HG03280 (cell line): ENCODE measurements at regions not wholly inside any gene's neighbourhood (a gene's known extent, or its start where the extent isn't known, plus 50 kb on each side); places are given as distances from the start of the nearest gene placed in this dataset.
A peak's percentile ranks its signal among the peaks of the same experiment; 100 is the strongest.

Experiments used
- ATAC-seq: cut with Tn5 transposase; IDR thresholded peaks from one replicate; pipeline ENCODE4 v1.9.1; 2021; ENCODE audit warnings: mild to moderate bottlenecking, moderate library complexity; ENCODE audit not compliant: unreplicated experiment

DNA sequence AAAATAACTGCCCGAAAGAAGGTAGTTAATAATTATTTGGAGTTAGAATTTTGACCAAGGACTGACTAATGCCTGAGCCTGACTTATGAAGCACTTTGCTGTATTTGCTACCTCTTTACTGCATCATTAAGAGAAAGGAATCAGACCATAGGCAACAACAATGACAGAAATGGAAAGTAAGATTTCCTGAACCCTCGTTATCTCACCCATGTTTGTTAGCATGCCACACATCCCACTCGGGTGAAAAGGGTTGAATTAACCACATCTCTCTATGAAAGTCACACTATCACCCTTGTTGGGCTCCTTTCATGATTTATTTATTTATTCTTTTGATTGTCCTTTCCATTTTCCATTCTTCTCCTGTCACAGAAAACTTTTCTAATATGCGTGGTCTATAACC, 59.6 kb downstream of the OLIG3 start:
- ATAC-seq, result no peak

DNA sequence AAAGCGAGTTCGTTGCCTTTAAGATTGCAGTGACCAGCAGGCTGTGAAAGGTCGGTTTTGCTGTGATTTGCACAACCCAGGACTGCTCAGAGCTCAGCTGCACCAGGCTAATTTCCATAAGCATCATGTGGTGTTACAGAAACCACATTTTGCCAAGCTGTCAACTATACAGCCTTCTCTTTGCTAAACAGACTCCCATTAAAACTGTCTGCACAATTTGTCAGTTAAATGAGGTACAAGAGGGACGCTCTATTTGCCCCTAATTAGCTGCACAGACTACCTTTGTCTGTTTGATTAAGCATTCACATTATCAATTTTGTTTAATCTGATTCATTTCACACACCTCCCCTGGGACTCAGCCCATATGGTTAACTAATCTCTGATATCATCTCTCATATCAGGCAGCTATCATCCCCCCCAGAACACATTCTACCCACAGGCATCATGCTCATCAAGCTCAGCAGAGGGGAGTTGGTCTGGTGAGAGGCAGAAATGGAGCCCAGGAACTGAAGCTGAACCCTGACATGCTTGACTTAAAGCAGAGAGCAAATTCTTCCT, 62.1 kb downstream of the OLIG3 start:
- ATAC-seq, result no peak

DNA sequence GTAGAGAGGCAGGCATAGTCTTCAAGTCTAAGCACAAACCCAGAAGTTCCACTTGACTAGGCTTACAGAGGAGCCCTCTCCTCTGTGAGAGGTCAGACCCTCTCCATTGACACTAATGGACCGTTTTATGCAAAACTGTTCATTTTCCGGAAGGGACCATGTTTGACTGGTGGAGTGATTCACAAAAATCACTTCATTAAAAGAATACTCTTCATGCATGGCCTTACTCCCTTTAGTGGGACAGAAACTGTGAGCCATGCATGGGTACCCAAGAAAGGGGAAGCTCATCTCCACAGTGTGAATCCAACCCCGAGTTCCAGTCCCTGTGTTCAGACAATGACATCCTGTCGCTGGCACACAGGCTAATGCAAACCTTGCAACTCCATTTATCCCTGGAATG, 63.2 kb downstream of the OLIG3 start:
- no peak for ATAC-seq

DNA sequence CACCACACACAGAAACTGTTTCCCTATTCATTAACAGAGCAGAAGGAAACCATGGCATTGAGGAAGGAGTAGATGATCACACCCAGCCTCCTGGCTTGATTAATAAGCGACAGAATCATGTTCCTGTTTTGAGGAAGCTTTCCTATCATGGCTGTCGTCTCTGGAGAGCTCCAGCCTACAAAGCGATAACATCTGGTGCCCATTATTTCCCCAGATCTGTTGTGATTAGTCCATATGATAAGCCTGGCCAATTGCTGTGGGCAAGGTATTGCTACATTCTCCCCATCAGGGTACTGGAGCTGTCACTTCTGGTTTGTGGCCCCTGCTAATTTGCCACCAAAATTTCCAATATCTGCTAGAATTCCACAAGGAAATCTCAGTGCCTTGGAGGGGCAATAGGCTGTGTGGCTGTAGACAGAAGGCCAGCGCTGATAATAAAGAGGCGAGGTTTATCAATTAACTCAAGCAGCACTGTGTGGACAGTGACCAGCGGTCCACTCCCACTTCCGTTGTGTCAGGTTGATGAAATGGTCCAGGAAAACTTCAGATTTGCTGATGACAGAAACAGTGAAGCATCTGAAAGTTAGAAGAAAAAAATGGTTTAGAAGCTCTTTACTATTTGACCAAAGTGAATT, 66.4 kb downstream of the OLIG3 start:
- no peak for ATAC-seq

DNA sequence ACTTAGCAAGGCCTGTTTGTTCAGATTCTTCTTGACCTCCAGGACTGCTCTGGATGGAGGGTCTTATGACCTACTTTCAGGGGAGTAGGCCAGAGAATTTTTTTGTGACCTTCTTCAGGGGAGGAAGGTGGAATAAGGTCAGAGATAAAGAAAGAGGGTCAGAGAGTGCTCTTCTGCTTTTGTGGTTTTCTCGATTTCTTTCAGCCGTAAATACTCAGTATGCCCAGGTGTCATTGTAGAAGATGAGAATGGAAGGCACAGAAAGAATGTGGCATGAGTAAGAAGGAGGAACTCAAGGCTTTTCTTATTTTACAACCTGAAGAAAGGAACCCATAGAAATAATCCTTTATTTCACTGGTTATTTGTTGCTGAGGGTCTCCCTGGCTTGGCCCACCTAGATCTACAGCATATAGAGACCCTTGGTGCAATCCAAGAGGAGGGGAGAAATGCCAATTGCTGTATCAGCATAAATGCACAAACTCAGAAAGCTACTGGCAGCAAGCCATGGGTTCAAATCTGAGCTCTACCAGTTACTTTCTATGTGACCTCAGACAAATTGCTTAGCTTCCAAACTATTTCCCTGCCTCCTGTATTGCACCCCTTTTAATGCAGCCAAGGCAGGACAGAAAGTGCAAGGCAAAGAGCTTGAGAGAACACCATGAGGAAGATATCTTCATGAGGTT, 68.0 kb downstream of the OLIG3 start:
- ATAC-seq, result no peak

DNA sequence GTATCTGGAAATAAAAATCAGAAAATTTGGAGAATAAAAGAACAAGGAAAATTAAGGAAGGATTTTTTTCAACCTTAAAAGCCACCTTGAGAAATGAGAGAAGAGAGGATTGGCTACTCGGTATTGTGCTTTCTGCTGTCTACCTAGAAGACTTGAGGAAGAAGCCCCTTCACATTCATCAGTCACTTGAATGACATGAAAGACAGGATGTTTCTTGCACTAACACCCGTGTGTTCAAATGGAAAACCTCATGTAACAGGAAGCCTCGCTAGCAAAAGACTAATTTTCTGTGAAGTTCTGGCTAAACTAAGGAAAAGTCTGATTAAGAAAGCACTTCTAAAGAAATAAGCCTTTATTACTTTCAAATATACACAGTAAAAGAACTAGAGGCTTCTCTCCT, 69.9 kb downstream of the OLIG3 start:
- no peak for ATAC-seq

DNA sequence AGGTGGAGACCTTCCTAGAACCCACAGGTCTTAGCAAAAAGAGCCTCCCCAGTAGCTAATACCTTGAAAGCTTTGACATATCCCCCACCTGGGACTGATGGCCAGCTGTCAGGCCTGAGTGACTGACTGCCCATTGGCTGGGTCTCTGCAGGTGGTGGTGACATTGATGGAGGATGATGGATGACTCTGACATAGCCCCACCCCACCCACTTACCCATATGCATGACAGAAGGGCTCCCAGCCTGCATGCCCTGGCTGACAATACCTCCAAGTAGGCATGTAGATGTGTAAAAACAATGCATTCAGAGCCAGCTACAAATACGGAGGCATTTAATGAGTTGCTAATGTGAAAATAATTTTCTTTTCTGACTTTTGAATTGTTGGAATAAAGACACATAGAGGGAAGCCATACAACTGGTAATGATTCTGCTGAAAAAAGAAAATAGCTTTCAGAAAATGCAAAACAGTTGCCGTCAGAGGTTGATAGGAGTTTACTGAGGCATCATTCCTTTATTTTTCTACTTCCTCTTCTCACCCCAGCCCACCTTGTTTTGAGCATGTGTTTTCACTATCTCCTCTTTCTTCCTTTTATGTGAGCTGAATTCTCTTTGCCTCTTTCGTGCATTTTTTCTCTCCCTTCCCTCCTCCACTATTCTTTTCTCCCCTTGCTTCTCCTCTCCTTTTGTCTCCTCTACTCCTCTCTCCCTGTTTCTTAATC, 70.6 kb downstream of the OLIG3 start:
- no peak for ATAC-seq

DNA sequence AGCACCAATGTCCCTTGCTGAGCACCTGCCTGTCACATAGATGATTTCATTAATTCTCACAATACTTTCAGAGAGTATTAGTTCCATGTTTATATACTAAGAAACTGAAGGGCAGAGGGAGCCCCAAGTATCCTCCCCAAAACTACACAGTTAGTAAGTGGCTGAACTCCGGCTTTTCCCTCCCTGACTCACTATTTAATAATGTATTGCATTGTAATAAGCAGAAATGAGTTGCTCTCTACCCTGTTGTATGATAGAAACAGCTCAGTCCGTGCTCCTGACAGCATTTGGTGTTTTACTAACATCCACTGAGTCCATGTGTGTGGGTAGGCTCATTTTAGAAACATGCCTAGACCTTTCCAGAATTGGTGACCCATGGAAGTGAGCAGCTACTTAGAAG, 76.8 kb downstream of the OLIG3 start:
- no peak for ATAC-seq

DNA sequence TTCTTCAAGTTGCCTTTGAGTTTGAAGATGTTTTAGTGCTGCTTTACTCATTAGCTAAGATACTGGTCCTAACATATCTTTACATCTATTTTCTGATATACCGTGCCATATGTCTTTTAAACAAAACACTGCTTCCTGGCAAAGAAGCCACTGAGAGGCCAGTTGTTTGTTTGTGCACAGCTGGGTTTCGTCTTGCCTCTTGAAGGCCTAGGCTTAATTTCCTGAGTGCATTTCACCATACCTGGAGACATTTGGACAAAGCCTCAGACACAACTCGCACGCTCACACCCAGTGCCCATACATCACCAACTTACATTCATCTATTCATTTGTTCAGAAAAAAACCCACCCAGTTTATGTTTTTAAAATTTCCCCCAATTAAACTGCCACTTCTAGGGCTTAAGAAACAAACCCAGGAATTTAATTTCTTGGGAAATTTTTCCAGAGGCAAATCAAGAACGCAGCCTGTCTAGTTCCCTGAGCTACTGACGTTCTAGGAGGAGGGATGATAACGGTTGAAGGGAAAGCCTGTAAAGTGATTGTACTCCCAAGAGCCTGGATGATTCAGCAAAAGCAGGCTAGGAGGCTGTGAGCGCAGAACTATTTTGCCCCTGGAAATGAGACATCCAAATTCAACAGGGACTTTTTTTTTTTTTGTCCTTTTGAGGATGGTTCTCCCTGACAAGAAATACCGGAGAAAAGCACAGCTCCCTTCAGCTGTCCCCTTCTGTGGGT, 77.7 kb downstream of the OLIG3 start:
- ATAC-seq, result no peak

DNA sequence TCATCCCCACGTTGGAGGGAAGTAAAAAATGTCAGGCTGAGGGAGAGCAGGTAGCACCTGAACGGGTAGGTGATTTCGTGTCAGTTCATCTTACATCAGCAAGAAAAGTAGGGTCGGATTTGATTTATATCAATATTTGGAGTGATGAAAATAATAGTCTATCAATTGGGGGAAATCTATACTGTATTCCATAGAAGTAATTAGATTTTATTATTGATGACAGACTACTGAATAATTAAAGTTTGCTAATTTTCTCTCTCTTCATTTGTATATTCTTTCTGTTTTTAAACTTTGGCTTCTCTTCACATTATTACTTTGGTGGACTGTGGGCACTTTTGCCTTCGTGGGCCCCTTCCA, 78.4 kb downstream of the OLIG3 start:
- ATAC-seq, result no peak

DNA sequence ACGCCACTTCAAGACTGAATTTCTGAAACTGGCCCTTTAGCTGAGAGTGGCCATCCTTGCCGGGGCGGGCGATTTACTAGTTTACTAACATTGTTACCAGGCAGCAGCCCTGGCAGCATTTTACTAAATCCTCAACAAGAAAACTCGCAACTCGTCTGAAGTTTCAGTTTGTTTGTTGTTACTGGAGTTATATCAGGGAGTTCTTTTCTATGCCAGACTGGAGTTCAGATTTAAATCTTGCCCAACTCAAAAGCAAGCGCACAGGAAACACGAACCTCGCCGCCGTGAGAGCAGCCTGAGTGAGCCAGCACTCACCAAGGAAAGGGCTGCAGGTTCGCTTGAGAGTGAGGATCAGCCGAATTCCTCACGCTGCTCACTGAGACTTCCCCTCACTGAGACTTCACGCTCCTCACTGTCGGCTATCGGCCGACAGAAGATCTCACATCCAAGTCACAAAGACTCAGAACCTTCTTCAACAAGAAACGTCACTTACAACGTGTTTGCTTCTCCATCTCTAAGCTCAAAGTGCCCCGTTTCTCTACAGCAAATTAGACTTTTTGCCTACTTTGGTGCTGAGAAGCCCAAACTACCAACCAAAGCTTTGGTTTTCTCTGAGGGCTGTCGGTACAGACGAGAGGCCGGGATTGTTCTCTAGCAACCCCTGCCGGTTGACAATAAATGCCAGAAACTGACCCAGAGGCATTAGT, 78.9 kb downstream of the OLIG3 start:
- peak; percentile 92 for ATAC-seq

DNA sequence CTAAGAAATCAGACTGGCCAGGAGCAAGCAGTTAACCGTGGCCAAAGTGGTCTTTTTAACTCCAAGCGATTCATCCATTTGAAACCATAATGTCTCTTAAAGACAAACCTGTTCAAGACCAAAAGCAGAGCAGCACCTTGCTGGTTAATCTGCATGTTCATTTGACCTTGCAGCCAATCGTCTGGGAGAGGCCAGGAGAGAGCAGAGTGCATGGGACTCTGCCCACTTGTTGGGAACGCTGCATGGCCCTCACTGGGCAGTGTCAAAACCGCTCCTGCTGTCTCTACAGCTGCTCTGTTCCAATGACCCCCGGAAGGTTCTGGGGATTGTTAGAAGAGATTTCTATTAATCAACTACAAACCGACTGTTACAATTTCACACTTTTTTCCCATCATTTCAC, 79.6 kb downstream of the OLIG3 start:
- ATAC-seq, result no peak

DNA sequence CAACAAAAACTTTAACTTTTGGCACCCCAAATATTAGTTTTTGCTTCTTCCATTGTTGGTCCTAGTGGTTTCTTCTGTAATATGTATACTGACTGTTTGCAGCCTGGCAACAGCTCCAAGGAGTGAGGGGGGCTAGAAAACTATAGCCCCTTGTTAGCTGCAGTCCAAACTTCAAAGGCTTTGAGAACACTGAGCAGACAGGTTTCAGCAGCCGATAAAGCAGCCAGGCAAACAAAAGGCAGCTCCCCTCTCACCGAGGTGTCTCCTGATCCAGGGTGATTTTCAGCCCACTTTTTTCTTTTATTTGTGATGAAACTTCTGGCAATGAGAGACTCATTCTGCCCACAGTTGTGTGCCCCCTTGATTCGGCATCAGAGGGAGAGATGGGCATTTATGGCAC, 80.7 kb downstream of the OLIG3 start:
- no peak for ATAC-seq

DNA sequence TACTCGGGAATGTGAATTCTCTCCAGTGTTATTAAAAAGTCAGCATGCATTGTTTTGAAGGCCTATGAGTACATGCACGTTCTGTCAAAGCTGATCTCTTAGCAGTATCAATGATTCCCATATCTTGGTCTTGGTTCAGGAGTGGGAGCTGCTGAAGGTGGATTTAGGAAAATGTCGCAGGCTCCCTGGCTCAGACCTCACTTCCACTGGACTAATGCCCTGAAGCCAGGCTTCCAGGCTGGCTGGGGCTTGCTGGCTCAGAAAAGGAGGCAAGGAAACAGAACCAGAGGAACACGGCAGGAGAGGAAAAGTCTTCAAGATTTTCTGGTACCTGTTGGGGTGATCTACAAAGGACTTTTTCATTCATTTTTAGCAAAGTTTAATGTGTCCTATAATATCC, 81.6 kb downstream of the OLIG3 start:
- ATAC-seq, result no peak

DNA sequence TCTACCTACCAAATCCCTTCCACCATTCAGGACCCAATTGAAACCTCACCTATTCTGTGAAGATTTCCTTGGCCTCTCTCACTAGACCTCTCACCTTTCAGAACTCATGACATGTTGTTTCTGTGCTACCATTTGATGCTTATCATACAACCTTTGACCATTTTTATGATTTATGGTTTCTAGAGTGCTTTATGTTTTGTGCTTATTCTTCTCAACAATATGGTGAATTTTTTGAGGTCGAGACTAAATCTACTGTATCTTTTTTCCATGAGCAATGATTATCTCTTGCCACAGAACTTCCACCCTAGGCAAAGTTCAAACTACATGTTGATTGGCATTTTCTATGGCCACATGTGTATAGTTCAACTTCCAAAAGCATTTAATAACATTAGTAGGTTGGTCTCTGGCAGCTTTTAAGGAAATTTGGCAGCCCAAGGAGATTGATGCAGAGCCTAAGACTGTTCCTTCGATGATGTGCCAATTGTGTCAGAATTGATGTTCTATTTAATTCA, 84.9 kb downstream of the OLIG3 start:
- ATAC-seq, result no peak

DNA sequence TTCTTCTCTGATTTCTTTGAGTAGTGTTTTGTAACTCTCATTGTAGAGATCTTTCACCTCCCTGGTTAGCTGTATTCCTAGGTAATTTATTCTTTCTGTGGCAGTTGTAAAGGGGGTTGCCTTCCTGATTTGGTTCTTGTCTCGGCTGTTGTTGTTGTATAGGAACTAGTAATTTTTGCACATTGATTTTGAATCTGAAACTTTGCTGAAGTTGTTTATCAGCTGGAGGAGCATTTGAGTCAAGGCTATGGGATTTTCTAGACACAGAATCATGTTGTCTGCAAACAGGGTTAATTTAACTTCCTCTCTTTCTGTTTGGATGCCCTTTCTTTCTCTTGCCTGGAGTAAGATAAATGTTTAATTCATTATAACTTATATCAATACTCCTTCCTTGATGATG, 86.4 kb downstream of the OLIG3 start:
- no peak for ATAC-seq

DNA sequence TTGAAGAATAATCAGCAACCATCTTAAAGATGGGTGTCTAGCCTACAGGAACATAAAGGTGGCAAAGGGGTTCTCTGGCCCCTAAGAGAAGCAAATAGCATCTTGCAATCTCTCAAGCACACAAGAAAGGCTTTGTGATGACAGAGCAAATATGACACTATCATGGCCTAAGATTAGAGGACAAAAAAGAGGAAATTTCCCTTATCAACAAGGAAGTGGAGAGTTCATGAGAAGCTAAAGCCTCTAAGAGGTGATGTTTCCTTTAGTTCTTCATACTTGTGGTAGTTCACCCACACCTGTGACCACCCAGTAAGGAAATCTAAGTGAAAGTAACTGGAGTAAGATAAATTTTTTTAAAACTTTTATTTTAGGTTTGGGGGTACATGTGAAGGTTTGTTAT, 88.4 kb downstream of the OLIG3 start:
- no peak for ATAC-seq

DNA sequence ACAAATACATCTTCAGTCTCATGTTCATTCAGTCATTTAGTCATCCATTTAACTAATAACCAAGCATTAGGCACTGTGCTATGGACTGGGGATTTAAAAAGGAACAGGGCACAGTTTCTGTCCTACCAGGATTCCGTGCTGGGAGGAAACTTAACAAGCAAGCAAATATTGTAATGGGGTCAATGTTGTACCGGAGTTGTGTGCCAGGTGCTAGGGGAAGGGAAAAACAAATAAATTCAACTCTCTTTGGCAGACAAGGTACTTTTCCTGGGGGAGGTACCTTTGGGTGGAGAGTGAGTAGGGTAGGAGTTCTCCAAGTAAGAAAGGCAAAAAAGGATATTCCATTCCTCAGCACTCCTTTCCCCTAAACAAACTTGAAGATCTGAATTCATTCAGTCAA, 90.3 kb downstream of the OLIG3 start:
- no peak for ATAC-seq

DNA sequence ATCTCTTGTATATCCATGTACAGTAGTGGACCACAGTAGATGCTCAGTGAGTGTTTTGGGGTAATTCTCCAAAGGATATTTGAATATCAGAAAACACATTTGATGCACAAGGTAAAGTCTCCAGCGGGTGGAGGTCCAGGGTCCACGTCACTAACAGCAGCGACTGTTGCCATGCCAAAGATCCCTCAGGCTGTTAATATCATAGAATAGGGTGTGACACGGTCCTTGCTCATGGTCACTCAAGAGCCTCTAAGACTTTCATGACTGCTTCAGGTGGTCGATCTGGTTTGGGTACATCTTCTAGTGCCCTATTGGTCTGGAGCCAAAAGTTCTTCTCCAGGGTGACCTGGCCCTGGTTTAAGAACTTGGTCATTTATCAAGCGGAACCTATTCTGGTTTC, 90.8 kb downstream of the OLIG3 start:
- no peak for ATAC-seq

DNA sequence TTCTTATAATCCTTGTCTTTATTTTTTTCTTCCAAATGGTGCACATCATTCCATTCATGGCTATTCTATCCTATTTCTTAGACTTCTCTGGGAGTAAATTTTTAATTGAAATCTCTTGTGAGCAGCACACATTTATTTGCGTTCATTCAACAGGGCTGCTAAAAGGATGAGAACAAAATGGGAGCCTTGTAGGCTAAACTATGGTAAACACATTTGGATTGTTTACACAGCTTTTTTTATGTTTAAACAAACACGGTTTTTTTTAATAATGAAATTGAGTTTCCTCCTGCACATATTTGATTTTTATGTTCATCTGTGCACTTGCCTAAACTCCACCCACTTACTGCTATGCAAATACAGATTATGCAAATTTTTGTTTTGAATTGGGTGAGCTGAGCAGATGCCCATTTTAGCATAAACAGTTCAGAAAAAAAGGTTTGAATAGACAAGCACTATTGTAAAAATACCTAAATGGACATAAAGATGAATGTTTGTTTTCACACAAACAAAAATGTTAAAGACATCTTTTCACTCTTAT, 92.0 kb downstream of the OLIG3 start:
- ATAC-seq, result no peak
